HG03457 (cell line): ENCODE measurements at regions not wholly inside any gene's neighbourhood (a gene's known extent, or its start where the extent isn't known, plus 50 kb on each side); places are given as distances from the start of the nearest gene placed in this dataset.
"Not testable (repeated sequence)": the region's sequence is repeated elsewhere in the genome, so short reads cannot be mapped to it uniquely, and the experiment has no call there.

ENCODE experiments used
- ATAC-seq: cut with Tn5 transposase; IDR thresholded peaks from one replicate; pipeline ENCODE4 v1.9.1; 2021; ENCODE audit warnings: moderate number of reproducible peaks; ENCODE audit not compliant: unreplicated experiment

- no peak for ATAC-seq
These were observed 278.3 kb downstream of the TMEM38B start for GRCh38 chr9:105972466-105973204.

GRCh38 chr9:105973951-105974351 is 279.6 kb downstream of the TMEM38B start:
- no peak for ATAC-seq

- ATAC-seq, result no peak
These were observed 281.7 kb downstream of the TMEM38B start for GRCh38 chr9:105975886-105976645.

- no peak for ATAC-seq
These were observed 284.0 kb downstream of the TMEM38B start for GRCh38 chr9:105978336-105978735.

- no peak for ATAC-seq
These were observed 284.5 kb downstream of the TMEM38B start for GRCh38 chr9:105978826-105979225.

GRCh38 chr9:105979290-105979689 is 284.9 kb downstream of the TMEM38B start:
- no peak for ATAC-seq

- no peak for ATAC-seq
These were observed 290.4 kb downstream of the TMEM38B start for GRCh38 chr9:105984714-105985113.

GRCh38 chr9:105993116-105993854 is 298.9 kb downstream of the TMEM38B start:
- ATAC-seq, result no peak

- no peak for ATAC-seq
These were observed 299.8 kb downstream of the TMEM38B start for GRCh38 chr9:105993921-105994715.

- ATAC-seq, result no peak
These were observed 300.6 kb downstream of the TMEM38B start for GRCh38 chr9:105994970-105995369.

- no peak for ATAC-seq
These were observed 322.9 kb downstream of the TMEM38B start for GRCh38 chr9:106017198-106017740.

- ATAC-seq, result no peak
These were observed 324.8 kb downstream of the TMEM38B start for GRCh38 chr9:106019039-106019680.

- no peak for ATAC-seq
These were observed 325.4 kb downstream of the TMEM38B start for GRCh38 chr9:106019702-106020101.

GRCh38 chr9:106020186-106020585 is 325.8 kb downstream of the TMEM38B start:
- no peak for ATAC-seq

- no peak for ATAC-seq
These were observed 329.1 kb downstream of the TMEM38B start for GRCh38 chr9:106023455-106023854.

GRCh38 chr9:106025453-106025852 is 331.1 kb downstream of the TMEM38B start:
- no peak for ATAC-seq

GRCh38 chr9:106030146-106030545 is 335.8 kb downstream of the TMEM38B start:
- not testable (repeated sequence) for ATAC-seq

GRCh38 chr9:106032978-106033377 is 338.6 kb downstream of the TMEM38B start:
- no peak for ATAC-seq

- ATAC-seq, result no peak
These were observed 341.5 kb downstream of the TMEM38B start for GRCh38 chr9:106035806-106036205.
